GM23248 (cell line): ENCODE measurements at regions not wholly inside any gene's neighbourhood (a gene's known extent, or its start where the extent isn't known, plus 50 kb on each side); places are given as distances from the start of the nearest gene placed in this dataset.
"Not testable (repeated sequence)": the region's sequence is repeated elsewhere in the genome, so short reads cannot be mapped to it uniquely, and the experiment has no call there.

ENCODE experiments used
- DNase-seq: peaks from one replicate; pipeline ENCODE4 v3.0.0-alpha.2; 2015
- H2AFZ ChIP-seq: fragments of 200-600 bp; sonication (generic); 2 replicates; pipeline ENCODE4 v1.6.1; 2016; ENCODE audit warnings: antibody characterized with exemption
- H3F3A ChIP-seq: fragments of 200-600 bp; sonication (generic); 2 replicates; pipeline ENCODE4 v1.6.1; 2016; ENCODE audit warnings: mild to moderate bottlenecking, antibody characterized with exemption, mixed run types; ENCODE audit not compliant: insufficient read depth
- H3K27ac ChIP-seq: fragments of 200-600 bp; sonication (generic); 2 replicates; pipeline ENCODE4 v1.5.1; 2016; ENCODE audit warnings: mild to moderate bottlenecking
- H3K27me3 ChIP-seq: fragments of 200-600 bp; sonication (generic); replicated peaks from 2 replicates; pipeline ENCODE4 v1.6.1; 2016; ENCODE audit warnings: mild to moderate bottlenecking; ENCODE audit not compliant: insufficient read depth
- H3K36me3 ChIP-seq: fragments of 200-600 bp; sonication (generic); 2 replicates; pipeline ENCODE4 v1.6.1; 2016; ENCODE audit warnings: low read depth, mild to moderate bottlenecking
- H3K4me1 ChIP-seq: fragments of 200-600 bp; sonication (generic); 2 replicates; pipeline ENCODE4 v1.6.1; 2016; ENCODE audit warnings: mild to moderate bottlenecking; ENCODE audit not compliant: insufficient read depth
- H3K4me2 ChIP-seq: fragments of 200-600 bp; sonication (generic); one replicate; pipeline ENCODE4 v1.6.1; 2016; ENCODE audit warnings: mild to moderate bottlenecking; ENCODE audit not compliant: unreplicated experiment
- H3K4me3 ChIP-seq: fragments of 200-600 bp; sonication (generic); 2 replicates; pipeline ENCODE4 v1.5.1; 2016; ENCODE audit warnings: mild to moderate bottlenecking
- H3K79me2 ChIP-seq: fragments of 200-600 bp; sonication (generic); 2 replicates; pipeline ENCODE4 v1.6.1; 2016; ENCODE audit warnings: mild to moderate bottlenecking; ENCODE audit not compliant: insufficient read depth
- H3K9ac ChIP-seq: fragments of 200-600 bp; sonication (generic); 2 replicates; pipeline ENCODE4 v1.6.1; 2016; ENCODE audit warnings: mild to moderate bottlenecking
- H3K9me2 ChIP-seq: fragments of 200-600 bp; sonication (generic); 2 replicates; pipeline ENCODE4 v1.6.1; 2016; ENCODE audit warnings: mixed run types, mild to moderate bottlenecking, moderate library complexity; ENCODE audit not compliant: insufficient read depth
- H3K9me3 ChIP-seq: fragments of 200-600 bp; sonication (generic); one replicate; pipeline ENCODE4 v1.6.1; 2017; ENCODE audit warnings: low read depth
- H4K20me1 ChIP-seq: fragments of 200-600 bp; sonication (generic); 2 replicates; pipeline ENCODE4 v1.6.0; 2016; ENCODE audit not compliant: insufficient read depth
- WGBS, 2 experiments: methylation state at CpG; one replicate each; pipeline ENCODE4 v1.1.6; 2015 to 2017; ENCODE audit warnings: low lambda C conversion rate in 2 of 2, low coverage in 1 of 2; ENCODE audit errors: missing lambda C conversion rate in 2 of 2; 5-methylcytosine and 5-hydroxymethylcytosine counted together
- in situ Hi-C: fragments of 300-500 bp; cut with MboI; formaldehyde crosslinking; loops from 2 replicates; pipeline ENCODE4 v1.15.0; 2020

DNA sequence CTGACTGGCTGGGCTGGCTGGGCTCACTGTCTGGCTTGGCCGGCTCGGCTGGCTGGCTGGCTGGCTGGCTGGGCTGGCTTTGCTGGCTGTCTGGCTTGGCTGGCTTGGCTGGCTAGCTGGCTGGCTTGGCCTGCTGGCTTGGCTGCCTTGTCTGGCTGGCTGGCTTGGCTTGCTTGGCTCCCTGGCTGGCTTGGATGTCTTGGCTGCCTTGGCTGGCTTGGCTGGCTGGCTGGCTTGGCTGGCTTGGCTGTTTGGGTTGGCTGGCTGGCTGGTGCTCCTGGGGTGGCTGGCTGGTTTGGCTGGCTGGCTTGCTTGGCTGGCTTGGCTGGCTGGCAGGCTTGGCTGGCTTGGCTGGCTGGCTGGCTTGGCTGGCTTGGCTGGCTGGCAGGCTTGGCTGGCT, 2836.9 kb downstream of the RPIA start:
- H3K36me3 ChIP-seq, H3K9me3 ChIP-seq, H3K4me2 ChIP-seq, H3K9me2 ChIP-seq, H3K79me2 ChIP-seq, H2AFZ ChIP-seq, H3K9ac ChIP-seq, H3K27me3 ChIP-seq, DNase-seq, H4K20me1 ChIP-seq, H3F3A ChIP-seq, H3K4me1 ChIP-seq, H3K27ac ChIP-seq, in situ Hi-C loops, H3K4me3 ChIP-seq: not testable (repeated sequence)
- WGBS, 2 experiments: 62 to 64% methylated on average over 2 of the region's 2 CpGs

DNA sequence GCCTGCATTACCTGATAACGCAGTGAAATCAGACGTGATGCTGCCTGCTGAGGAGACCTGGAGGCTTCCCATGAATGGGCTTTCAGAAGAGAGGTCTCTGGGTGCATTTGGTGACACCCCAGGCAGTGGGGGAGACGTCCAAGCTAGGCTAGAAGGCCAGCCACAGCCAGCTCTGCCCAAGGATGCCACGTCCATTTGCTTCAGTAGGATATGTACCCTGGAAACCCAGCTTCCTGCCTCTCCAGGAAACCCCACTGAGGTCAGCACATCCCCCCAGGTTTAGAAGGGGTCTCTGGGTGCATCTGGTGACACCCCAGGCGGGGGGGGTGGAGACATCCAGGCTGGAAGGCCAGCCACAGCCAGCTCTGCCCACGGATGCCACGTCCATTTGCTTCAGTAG, 2844.6 kb downstream of the RPIA start:
- in situ Hi-C loops, H3K9ac ChIP-seq, H3K79me2 ChIP-seq, H3K4me3 ChIP-seq, H3K9me2 ChIP-seq, H3K9me3 ChIP-seq, H3K36me3 ChIP-seq, H3K4me2 ChIP-seq, H3K4me1 ChIP-seq, DNase-seq, H2AFZ ChIP-seq, H3K27ac ChIP-seq, H4K20me1 ChIP-seq, H3F3A ChIP-seq, H3K27me3 ChIP-seq: not testable (repeated sequence)
- whole genome bisulfite sequencing, 2 experiments: 31 to 44% methylated on average over 5 to 6 of the region's 7 CpGs

DNA sequence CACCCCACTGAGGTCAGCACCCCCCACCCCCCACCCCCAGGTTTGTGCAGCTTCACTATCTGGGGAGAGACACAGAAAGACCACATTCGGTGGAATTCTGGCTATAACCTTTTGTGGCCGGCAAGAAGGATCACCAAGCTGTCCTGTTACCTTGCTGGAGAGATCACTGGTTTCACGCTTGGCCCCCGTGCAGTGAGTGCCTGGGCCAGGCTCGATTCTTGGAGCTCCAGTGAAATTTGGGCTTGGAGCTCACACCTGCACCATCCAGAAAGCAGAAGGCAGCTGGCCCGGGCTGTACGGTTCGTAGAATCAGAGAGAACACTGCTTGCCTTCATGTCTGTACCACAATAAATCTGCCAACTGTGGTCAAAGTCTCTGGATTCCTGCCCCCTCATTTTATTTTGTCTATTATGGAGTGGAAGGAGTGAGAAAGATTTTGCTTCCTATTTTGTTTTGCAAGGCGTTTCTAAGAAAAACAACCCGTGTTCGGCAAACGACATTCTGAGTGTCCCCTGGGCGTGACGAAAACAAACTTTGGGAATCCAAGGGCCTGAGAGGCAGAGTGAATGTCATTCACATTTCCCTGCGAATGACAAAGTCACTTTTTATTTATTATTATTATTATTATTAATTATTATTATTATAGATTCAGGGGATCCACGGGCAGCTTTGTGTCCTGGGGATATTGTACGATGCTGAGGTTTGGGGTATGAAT, 2845.2 kb downstream of the RPIA start:
- H3K27me3 ChIP-seq, H3K27ac ChIP-seq, H3K4me1 ChIP-seq, H3K4me3 ChIP-seq, H3K4me2 ChIP-seq, H3F3A ChIP-seq, H3K9ac ChIP-seq, in situ Hi-C loops, H3K79me2 ChIP-seq, DNase-seq, H3K9me2 ChIP-seq, H3K36me3 ChIP-seq, H4K20me1 ChIP-seq, H2AFZ ChIP-seq, H3K9me3 ChIP-seq: not testable (repeated sequence)
- 57 to 64% methylated on average over 14 to 16 of the region's 17 CpGs for WGBS, 2 experiments

DNA sequence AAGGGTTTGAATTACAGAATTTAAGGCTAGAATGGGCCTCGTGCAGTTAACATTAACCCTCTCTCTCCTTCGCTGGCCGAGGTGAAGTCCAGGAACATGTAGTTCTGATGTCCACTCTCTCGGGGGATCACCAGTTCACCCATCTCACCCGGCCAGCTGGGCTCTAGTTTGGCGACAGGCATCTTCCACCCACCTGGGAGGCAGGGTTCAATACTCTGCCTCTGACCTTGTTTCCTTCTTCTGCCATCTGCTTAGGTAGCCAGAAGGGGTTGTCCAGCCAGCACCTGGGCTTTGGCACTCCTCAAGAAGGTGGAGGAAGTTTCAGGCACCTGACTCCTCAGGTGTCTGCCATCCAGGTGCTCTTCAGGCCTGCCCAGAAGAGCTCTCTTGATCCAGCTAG, 2857.8 kb downstream of the RPIA start:
- H3K9me2 ChIP-seq, H3K9ac ChIP-seq, DNase-seq, H3F3A ChIP-seq, H3K4me3 ChIP-seq, in situ Hi-C loops, H3K79me2 ChIP-seq, H3K27me3 ChIP-seq, H3K27ac ChIP-seq, H3K4me1 ChIP-seq, H4K20me1 ChIP-seq, H3K9me3 ChIP-seq, H3K4me2 ChIP-seq, H3K36me3 ChIP-seq, H2AFZ ChIP-seq: not testable (repeated sequence)
- 37 to 47% methylated on average over 6 of the region's 6 CpGs for WGBS, 2 experiments

DNA sequence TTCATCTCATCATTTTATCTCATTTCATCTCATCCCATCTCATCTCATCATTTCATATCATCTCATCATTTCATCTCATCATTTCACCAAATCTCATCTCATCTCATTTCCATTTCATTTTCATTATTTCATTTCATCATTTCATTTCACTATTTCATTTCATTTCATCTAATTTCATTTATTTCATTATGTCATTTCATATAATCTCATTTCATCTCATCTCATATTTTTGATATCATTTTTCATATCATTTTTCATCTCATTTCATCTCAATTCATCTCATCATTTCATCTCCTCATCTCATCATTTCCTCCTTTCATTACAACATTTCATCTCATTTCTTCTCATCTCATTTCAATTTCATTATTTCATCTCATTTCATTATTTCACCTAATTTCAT, 2866.8 kb downstream of the RPIA start:
- H3K9me2 ChIP-seq, H3K4me3 ChIP-seq, in situ Hi-C loops, H2AFZ ChIP-seq, H3K4me2 ChIP-seq, H3K4me1 ChIP-seq, H3K79me2 ChIP-seq, H3F3A ChIP-seq, DNase-seq, H3K9me3 ChIP-seq, H4K20me1 ChIP-seq, H3K36me3 ChIP-seq, H3K27me3 ChIP-seq, H3K27ac ChIP-seq, H3K9ac ChIP-seq: not testable (repeated sequence)

DNA sequence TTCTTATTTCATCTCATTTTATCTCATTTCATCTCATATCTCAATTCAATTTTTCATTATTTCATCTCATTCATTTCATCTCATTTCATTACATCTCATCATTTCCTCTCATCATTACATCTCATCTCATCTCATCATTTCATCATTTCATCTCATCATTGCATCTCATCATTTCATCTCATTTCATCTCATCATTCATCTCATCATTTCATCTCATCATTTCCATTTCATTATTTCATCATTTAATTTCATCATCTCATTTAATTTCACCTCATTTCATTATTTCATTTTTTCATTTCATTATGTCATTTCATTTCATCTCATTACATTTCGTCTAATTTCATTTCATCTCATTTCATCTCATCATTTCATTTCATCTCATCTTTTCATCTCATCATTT, 2867.8 kb downstream of the RPIA start:
- in situ Hi-C loops, DNase-seq: not testable (repeated sequence)
- WGBS, 2 experiments: 16% methylated on average over 1 of the region's 1 CpG; no CpG with 5 or more reads in 1 of the 2 experiments

DNA sequence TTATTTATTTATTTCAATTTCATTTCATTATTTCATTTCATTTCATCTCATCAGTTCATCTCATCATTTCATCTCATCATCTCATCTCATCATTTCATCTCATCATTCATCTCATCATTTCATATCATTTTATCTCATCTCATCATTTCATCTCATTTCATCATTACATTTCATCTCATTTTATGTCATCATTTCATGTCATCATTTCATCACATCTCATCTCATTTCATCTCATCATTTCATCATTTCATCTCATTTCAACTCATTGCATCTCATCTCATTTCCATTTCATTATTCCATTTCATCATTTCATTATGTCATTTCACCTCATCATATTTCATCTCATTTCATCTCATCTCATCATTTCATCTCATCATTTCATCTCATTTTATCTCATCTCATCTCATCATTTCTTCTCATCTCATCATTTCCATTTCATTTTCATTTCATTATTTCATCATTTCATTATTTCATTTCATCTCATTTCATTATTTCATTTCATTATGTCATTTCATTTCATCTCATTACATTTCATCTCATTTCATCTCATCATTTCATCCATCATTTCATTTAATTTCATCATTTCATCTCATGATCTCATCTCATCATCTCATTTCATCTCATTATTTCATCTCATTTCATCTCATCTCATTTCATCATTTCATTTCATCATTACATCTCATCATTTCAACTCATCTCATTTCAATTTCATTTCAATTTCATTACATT, 2868.6 kb downstream of the RPIA start:
- H3K4me1 ChIP-seq, H3K27ac ChIP-seq, H3K9ac ChIP-seq, H3K9me3 ChIP-seq, H3K36me3 ChIP-seq, H3K9me2 ChIP-seq, H3K4me2 ChIP-seq, H3K79me2 ChIP-seq, H4K20me1 ChIP-seq, H3F3A ChIP-seq, H3K27me3 ChIP-seq, H2AFZ ChIP-seq, DNase-seq, H3K4me3 ChIP-seq, in situ Hi-C loops: not testable (repeated sequence)

More for the DNA sequence above, 2867.8 kb downstream of the RPIA start:
- H3K9ac ChIP-seq, H3K36me3 ChIP-seq, H2AFZ ChIP-seq, H3K79me2 ChIP-seq, H3K9me3 ChIP-seq, H3K4me2 ChIP-seq, H4K20me1 ChIP-seq, H3K27me3 ChIP-seq, H3K4me1 ChIP-seq, H3K27ac ChIP-seq, H3F3A ChIP-seq, H3K4me3 ChIP-seq, H3K9me2 ChIP-seq: not testable (repeated sequence)

DNA sequence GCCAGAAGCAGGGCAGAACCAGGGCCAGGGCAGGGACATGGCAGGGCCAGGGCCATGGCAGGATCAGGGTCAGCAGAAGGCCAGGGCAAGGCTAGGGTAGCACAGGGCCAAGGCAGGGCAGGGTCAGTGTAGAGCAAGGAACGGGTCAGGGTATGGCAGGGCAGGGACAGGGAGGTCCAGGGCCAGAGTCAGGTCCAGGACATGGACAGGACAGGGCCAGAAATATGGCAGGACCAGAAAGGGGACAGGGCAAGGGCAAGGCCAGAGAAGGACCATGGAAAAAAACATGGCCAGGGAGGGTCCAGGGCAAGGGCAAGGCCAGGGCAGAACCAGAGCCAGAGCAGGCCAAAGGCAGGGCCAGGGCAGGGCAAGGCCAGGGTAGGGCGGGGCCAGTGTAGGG, 2870.7 kb downstream of the RPIA start:
- H3K9ac ChIP-seq, in situ Hi-C loops: not testable (repeated sequence)

More for the DNA sequence above, 2870.7 kb downstream of the RPIA start:
- H3K4me1 ChIP-seq, H3K36me3 ChIP-seq, H3K79me2 ChIP-seq, H3K9me3 ChIP-seq, H4K20me1 ChIP-seq, H3K4me3 ChIP-seq, H3K4me2 ChIP-seq, H2AFZ ChIP-seq, H3K9me2 ChIP-seq, H3K27ac ChIP-seq, DNase-seq, H3K27me3 ChIP-seq, H3F3A ChIP-seq: not testable (repeated sequence)
- WGBS, 2 experiments: 10 to 46% methylated on average over 1 of the region's 2 CpGs
